HT-29 (cell line): ENCODE measurements at regions not wholly inside any gene's neighbourhood (a gene's known extent, or its start where the extent isn't known, plus 50 kb on each side); places are given as distances from the start of the nearest gene placed in this dataset.
"Not testable (repeated sequence)": the region's sequence is repeated elsewhere in the genome, so short reads cannot be mapped to it uniquely, and the experiment has no call there.

Experiments used
- DNase-seq: peaks from one replicate; pipeline ENCODE4 v3.0.0-alpha.2; 2015; ENCODE audit warnings: low spot score

GRCh38 chr6:76982476-76983199 is 480.7 kb downstream of the HTR1B start:
- DNase-seq: no peak

- DNase-seq: no peak
Observed at GRCh38 chr6:76972474-76972873, 490.8 kb downstream of the HTR1B start.

- DNase-seq: not testable (repeated sequence)
Observed at GRCh38 chr6:76959177-76959576, 504.1 kb downstream of the HTR1B start.

GRCh38 chr6:76942203-76942966 is 520.9 kb downstream of the HTR1B start:
- no peak for DNase-seq

- DNase-seq: no peak
Observed at GRCh38 chr6:76940191-76940590, 523.1 kb downstream of the HTR1B start.

GRCh38 chr6:76914737-76915136 is 548.6 kb downstream of the HTR1B start:
- no peak for DNase-seq

GRCh38 chr6:76905541-76905940 is 557.8 kb downstream of the HTR1B start:
- DNase-seq: not testable (repeated sequence)

- DNase-seq: no peak
Observed at GRCh38 chr6:76892542-76892941, 570.7 kb downstream of the HTR1B start.

- no peak for DNase-seq
Observed at GRCh38 chr6:76888351-76888750, 574.9 kb downstream of the HTR1B start.

- no peak for DNase-seq
Observed at GRCh38 chr6:76886900-76887299, 576.4 kb downstream of the HTR1B start.

GRCh38 chr6:76885861-76886301 is 577.4 kb downstream of the HTR1B start:
- DNase-seq: no peak

- DNase-seq: no peak
Observed at GRCh38 chr6:76881414-76881813, 581.9 kb downstream of the HTR1B start.

GRCh38 chr6:76876922-76877553 is 586.3 kb downstream of the HTR1B start:
- DNase-seq: peak; percentile 89

- DNase-seq: not testable (repeated sequence)
Observed at GRCh38 chr6:76876430-76876829, 586.9 kb downstream of the HTR1B start.

GRCh38 chr6:76867182-76867581 is 596.1 kb downstream of the HTR1B start:
- DNase-seq: no peak

GRCh38 chr6:76866091-76866915 is 597.0 kb downstream of the HTR1B start:
- DNase-seq: no peak

- no peak for DNase-seq
Observed at GRCh38 chr6:76862936-76863335, 600.4 kb downstream of the HTR1B start.

- DNase-seq: peak; percentile 55
Observed at GRCh38 chr6:76861403-76861802, 601.9 kb downstream of the HTR1B start.

- DNase-seq: no peak
Observed at GRCh38 chr6:76856065-76856464, 607.2 kb downstream of the HTR1B start.

- DNase-seq: no peak
Observed at GRCh38 chr6:76852776-76853175, 610.5 kb downstream of the HTR1B start.

- not testable (repeated sequence) for DNase-seq
Observed at GRCh38 chr6:76849274-76849970, 613.9 kb downstream of the HTR1B start.
